ENCODE measurements at regions not wholly inside any gene's neighbourhood (a gene's known extent, or its start where the extent isn't known, plus 50 kb on each side); places are given as distances from the start of the nearest gene placed in this dataset.

GRCh38 chr6:4388675-4389074 is 253.3 kb upstream of the ECI2 start:
- no peak for DNase-seq (ENCODE audit: low read depth in 3 of 3, low spot score in 2 of 3)

GRCh38 chr6:4384656-4385055 is 249.3 kb upstream of the ECI2 start:
- DNase-seq (ENCODE audit: low read depth in 3 of 3, low spot score in 2 of 3), result no peak

- no peak for DNase-seq (ENCODE audit: low read depth in 3 of 3, low spot score in 2 of 3)
Measured at GRCh38 chr6:4383910-4384638, 248.7 kb upstream of the ECI2 start.

- no peak for DNase-seq (ENCODE audit: low read depth in 3 of 3, low spot score in 2 of 3)
Measured at GRCh38 chr6:4382362-4382853, 247.0 kb upstream of the ECI2 start.

- DNase-seq (ENCODE audit: low read depth in 3 of 3, low spot score in 2 of 3), result peak; percentile 41 to 58 (median 56)
Measured at GRCh38 chr6:4381381-4381780, 246.0 kb upstream of the ECI2 start.

GRCh38 chr6:4380881-4381281 is 245.5 kb upstream of the ECI2 start:
- no peak for DNase-seq (ENCODE audit: low read depth in 3 of 3, low spot score in 2 of 3)

- DNase-seq (ENCODE audit: low read depth in 3 of 3, low spot score in 2 of 3), result no peak
Measured at GRCh38 chr6:4379958-4380357, 244.6 kb upstream of the ECI2 start.

GRCh38 chr6:4378319-4378996 is 243.1 kb upstream of the ECI2 start:
- DNase-seq (ENCODE audit: low read depth in 3 of 3, low spot score in 2 of 3), result no peak

- DNase-seq (ENCODE audit: low read depth in 3 of 3, low spot score in 2 of 3), result no peak
Measured at GRCh38 chr6:4377603-4378002, 242.2 kb upstream of the ECI2 start.

GRCh38 chr6:4374216-4374615 is 238.8 kb upstream of the ECI2 start:
- DNase-seq (ENCODE audit: low read depth in 3 of 3, low spot score in 2 of 3), result no peak

- no peak for DNase-seq (ENCODE audit: low read depth in 3 of 3, low spot score in 2 of 3)
Measured at GRCh38 chr6:4372866-4373265, 237.5 kb upstream of the ECI2 start.

- no peak for DNase-seq (ENCODE audit: low read depth in 3 of 3, low spot score in 2 of 3)
Measured at GRCh38 chr6:4371207-4371921, 236.0 kb upstream of the ECI2 start.

- no peak for DNase-seq (ENCODE audit: low read depth in 3 of 3, low spot score in 2 of 3)
Measured at GRCh38 chr6:4370066-4370465, 234.7 kb upstream of the ECI2 start.

- no peak for DNase-seq (ENCODE audit: low read depth in 3 of 3, low spot score in 2 of 3)
Measured at GRCh38 chr6:4369616-4370015, 234.2 kb upstream of the ECI2 start.

- no peak for DNase-seq (ENCODE audit: low read depth in 3 of 3, low spot score in 2 of 3)
Measured at GRCh38 chr6:4368649-4369048, 233.3 kb upstream of the ECI2 start.

GRCh38 chr6:4367643-4368042 is 232.3 kb upstream of the ECI2 start:
- no peak for DNase-seq (ENCODE audit: low read depth in 3 of 3, low spot score in 2 of 3)

- no peak for DNase-seq (ENCODE audit: low read depth in 3 of 3, low spot score in 2 of 3)
Measured at GRCh38 chr6:4366635-4367395, 231.4 kb upstream of the ECI2 start.

GRCh38 chr6:4365686-4366085 is 230.3 kb upstream of the ECI2 start:
- DNase-seq (ENCODE audit: low read depth in 3 of 3, low spot score in 2 of 3), result no peak

GRCh38 chr6:4364711-4365110 is 229.3 kb upstream of the ECI2 start:
- DNase-seq (ENCODE audit: low read depth in 3 of 3, low spot score in 2 of 3), result no peak

- DNase-seq (ENCODE audit: low read depth in 3 of 3, low spot score in 2 of 3), result no peak
Measured at GRCh38 chr6:4364172-4364571, 228.8 kb upstream of the ECI2 start.

- DNase-seq (ENCODE audit: low read depth in 3 of 3, low spot score in 2 of 3), result no peak
Measured at GRCh38 chr6:4363656-4364055, 228.3 kb upstream of the ECI2 start.

Measured in right renal cortex interstitium (tissue), 3 donors.